ENCODE measurements at regions not wholly inside any gene's neighbourhood (a gene's known extent, or its start where the extent isn't known, plus 50 kb on each side); places are given as distances from the start of the nearest gene placed in this dataset.

DNA sequence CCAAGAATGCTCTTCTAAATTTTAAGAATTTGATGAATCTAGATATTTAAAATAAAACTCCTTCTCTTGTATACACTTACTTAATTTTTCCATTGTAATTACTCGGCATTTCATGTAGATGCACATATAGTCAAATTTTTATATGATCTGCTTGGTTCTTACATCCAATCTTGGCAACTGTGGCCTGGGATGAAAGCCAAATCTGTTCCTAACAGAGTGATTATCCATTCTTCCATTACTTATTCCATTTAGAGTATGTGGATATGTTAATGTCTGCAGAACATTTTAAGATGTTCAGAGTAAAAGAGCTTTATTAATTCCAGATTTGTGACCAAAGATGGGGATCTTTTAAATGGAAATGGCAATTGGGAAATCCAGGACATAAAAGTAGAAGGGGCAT, 144.1 kb upstream of the PDE7B start:
- POLR2A ChIA-PET, result no interaction called here
- WGBS (ENCODE audit: missing lambda C conversion rate), result 84% methylated on average over 1 of the region's 1 CpG

DNA sequence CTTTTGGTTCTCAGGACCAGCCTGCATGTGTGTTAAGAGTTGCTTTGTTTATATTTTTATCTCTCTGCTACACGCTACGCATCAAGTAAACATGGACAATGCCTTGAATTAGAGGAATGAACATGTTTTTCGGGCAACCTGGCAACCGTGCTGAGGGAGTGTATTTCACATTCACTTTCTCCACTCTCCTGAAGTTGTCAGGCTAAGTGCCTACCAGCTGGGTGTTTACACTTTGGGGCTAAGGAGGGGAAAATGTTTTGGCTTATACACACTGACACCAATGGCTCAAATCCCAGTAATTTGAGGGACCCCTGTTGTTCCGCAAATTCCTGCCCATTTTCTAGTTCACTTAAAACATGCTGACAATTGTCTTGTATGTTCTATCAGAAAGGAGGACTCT, 141.5 kb upstream of the PDE7B start:
- TF ChIP-seq EHMT2 (IDR thresholded peaks at IDR 0.05; ENCODE audit: low read depth), result no peak
- no peak for TF ChIP-seq HEYL (CRISPR knock-in tag; IDR thresholded peaks at IDR 0.05)
- no peak overlapping the region for H3K4me3 ChIP-seq
- no peak for ATAC-seq
- DNase-seq (ENCODE audit: low read depth in 1 of 2, low spot score in 1 of 2), result no peak
- H3K4me2 ChIP-seq, result no peak overlapping the region
- FAIRE-seq, result no peak
- POLR2A ChIA-PET, result no interaction called here
- H3K9me3 ChIP-seq, result no peaks in the 10 kb centered on the region
- CTCF ChIA-PET, result no interaction called here
- no peaks in the 10 kb centered on the region for H3K4me1 ChIP-seq
- WGBS (ENCODE audit: missing lambda C conversion rate), result 89% methylated on average over 5 of the region's 5 CpGs
- H3K27ac ChIP-seq, result no peak overlapping the region

More for the DNA sequence above, 144.1 kb upstream of the PDE7B start:
- Histone ChIP-seq H3K27ac (no peak overlapping the region), H3K4me1 (no peaks in the 10 kb centered on the region), H3K4me3 (no peak overlapping the region), H3K9me3 (no peaks in the 10 kb centered on the region), H3K4me2 (no peak overlapping the region)
- no peak for TF ChIP-seq EP300 (IDR thresholded peaks at IDR 0.05)
- TF ChIP-seq CHD2 (IDR thresholded peaks at IDR 0.05; ENCODE audit: low read length, partially characterized antibody), result no peak
- TF ChIP-seq, protein P1, sequence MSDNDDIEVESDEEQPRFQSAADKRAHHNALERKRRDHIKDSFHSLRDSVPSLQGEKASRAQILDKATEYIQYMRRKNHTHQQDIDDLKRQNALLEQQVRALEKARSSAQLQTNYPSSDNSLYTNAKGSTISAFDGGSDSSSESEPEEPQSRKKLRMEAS (IDR thresholded peaks at IDR 0.05), result no peak
- no peak for TF ChIP-seq MYC (IDR thresholded peaks at IDR 0.05; ENCODE audit: borderline replicate concordance, low read length)
- no peak for TF ChIP-seq HOXB5 (CRISPR knock-in tag; IDR thresholded peaks at IDR 0.05)
- no peak for TF ChIP-seq PHF8 (IDR thresholded peaks at IDR 0.05; ENCODE audit: borderline replicate concordance, low read depth)
- TF ChIP-seq MAZ (IDR thresholded peaks at IDR 0.05; ENCODE audit: borderline replicate concordance, low read depth, low read length), result no peak
- TF ChIP-seq, protein P2, sequence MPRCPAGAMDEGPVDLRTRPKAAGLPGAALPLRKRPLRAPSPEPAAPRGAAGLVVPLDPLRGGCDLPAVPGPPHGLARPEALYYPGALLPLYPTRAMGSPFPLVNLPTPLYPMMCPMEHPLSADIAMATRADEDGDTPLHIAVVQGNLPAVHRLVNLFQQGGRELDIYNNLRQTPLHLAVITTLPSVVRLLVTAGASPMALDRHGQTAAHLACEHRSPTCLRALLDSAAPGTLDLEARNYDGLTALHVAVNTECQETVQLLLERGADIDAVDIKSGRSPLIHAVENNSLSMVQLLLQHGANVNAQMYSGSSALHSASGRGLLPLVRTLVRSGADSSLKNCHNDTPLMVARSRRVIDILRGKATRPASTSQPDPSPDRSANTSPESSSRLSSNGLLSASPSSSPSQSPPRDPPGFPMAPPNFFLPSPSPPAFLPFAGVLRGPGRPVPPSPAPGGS (IDR thresholded peaks at IDR 0.05), result no peak
- TF ChIP-seq SREBF2 (IDR thresholded peaks at IDR 0.05), result no peak
- TF ChIP-seq CHD4 (IDR thresholded peaks at IDR 0.05; ENCODE audit: borderline replicate concordance), result no peak
- no peak for TF ChIP-seq MAFK (IDR thresholded peaks at IDR 0.05; ENCODE audit: partially characterized antibody)
- FAIRE-seq (no peak), ATAC-seq (no peak), DNase-seq (ENCODE audit: low read depth in 1 of 2, low spot score in 1 of 2) (no peak)
- CTCF ChIA-PET, result no interaction called here

DNA sequence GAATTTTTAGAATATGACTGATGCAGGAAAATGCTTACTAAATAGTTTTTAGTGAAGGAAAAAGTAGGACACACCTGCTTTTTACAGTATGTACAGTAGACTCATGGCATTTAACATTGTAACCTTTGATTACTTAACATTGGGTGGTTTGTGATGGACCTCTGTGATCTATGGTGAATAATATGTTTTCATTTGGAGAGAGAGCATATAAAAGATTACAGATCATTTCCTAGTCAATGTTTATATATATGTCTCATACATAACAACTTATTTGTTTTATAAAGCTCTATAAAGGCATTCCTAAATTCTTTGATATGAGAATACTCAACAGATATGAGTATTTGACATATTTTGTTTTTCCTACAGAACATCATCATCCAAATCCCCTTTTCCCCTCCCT, 129.3 kb upstream of the PDE7B start:
- Histone ChIP-seq H3K4me1 (peaks cover 15% of the 10 kb centered on the region), H3K4me3 (0 out of 3 replicates have a peak overlapping the region, but pooled peaks have one; percentile 6), H3K27ac (peak overlapping the region; percentile 83 to 85), H3K4me2 (peak overlapping the region; percentile 70), H3K9me3 (peaks cover 38% of the 10 kb centered on the region)
- FAIRE-seq, result no peak
- peak; percentile 83 to 87; a peak in 5 of 6 replicates for ATAC-seq
- TF ChIP-seq JUN (IDR thresholded peaks at IDR 0.05) (peak in 1 of 2 experiments; percentile 78; a peak in 1 of 5 replicates), RNF2 (IDR thresholded peaks at IDR 0.05; ENCODE audit: borderline replicate concordance, low read depth) (no peak), CBX2 (IDR thresholded peaks at IDR 0.05; ENCODE audit: borderline replicate concordance, low read depth) (no peak), JUNB (IDR thresholded peaks at IDR 0.05) (peak; percentile 70; the same call in 1 of the 2 replicates), CEBPB (IDR thresholded peaks at IDR 0.05) (peak; percentile 8 to 75; a peak in 2 of 4 replicates), EP300 (IDR thresholded peaks at IDR 0.05) (peak in 1 of 2 experiments; percentile 70; a peak in 3 of 5 replicates), GATA3 (IDR thresholded peaks at IDR 0.05; ENCODE audit: borderline replicate concordance) (peak; percentile 79), MAFK (IDR thresholded peaks at IDR 0.05; ENCODE audit: partially characterized antibody) (peak; percentile 35), CBX8 (IDR thresholded peaks at IDR 0.05) (no peak), FOSL2 (IDR thresholded peaks at IDR 0.05) (no peak), FOSL2 (CRISPR knock-in tag; IDR thresholded peaks at IDR 0.05) (peak; percentile 65)
- TF ChIP-seq, protein P3, sequence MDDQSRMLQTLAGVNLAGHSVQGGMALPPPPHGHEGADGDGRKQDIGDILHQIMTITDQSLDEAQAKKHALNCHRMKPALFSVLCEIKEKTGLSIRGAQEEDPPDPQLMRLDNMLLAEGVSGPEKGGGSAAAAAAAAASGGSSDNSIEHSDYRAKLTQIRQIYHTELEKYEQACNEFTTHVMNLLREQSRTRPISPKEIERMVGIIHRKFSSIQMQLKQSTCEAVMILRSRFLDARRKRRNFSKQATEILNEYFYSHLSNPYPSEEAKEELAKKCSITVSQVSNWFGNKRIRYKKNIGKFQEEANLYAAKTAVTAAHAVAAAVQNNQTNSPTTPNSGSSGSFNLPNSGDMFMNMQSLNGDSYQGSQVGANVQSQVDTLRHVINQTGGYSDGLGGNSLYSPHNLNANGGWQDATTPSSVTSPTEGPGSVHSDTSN (IDR thresholded peaks at IDR 0.05), result 0 out of 2 replicates have a peak, but pooled peaks have one; percentile 12
- peak; percentile 18 to 67 for DNase-seq (ENCODE audit: low read depth in 1 of 2, low spot score in 1 of 2)
- CTCF ChIA-PET, result no interaction called here
- POLR2A ChIA-PET, result interaction anchor here (1.0 to 1.1 kb wide), 2 partner anchors 129 to 131 kb away, joined by 3 to 4 read pairs; partner anchors contain the start of gene PDE7B
